ENCODE measurements at regions not wholly inside any gene's neighbourhood (a gene's known extent, or its start where the extent isn't known, plus 50 kb on each side); places are given as distances from the start of the nearest gene placed in this dataset.

- TF ChIP-seq POLR2A (IDR thresholded peaks at IDR 0.05) = no peak
- no peak for TF ChIP-seq CTCF (IDR thresholded peaks at IDR 0.05)
Measured at GRCh38 chr15:92753591-92753990, 98.0 kb upstream of the FAM174B start.
